NCI-H146 treated with DMSO at 0.1 percent for 48 hours (cell line): ENCODE measurements at regions not wholly inside any gene's neighbourhood (a gene's known extent, or its start where the extent isn't known, plus 50 kb on each side); places are given as distances from the start of the nearest gene placed in this dataset.

ENCODE experiments used
- DNase-seq: peaks from one replicate; lab custom pipeline; 2025; ENCODE audit not compliant: unreplicated experiment; lab: John Stamatoyannopoulos, UW

DNA sequence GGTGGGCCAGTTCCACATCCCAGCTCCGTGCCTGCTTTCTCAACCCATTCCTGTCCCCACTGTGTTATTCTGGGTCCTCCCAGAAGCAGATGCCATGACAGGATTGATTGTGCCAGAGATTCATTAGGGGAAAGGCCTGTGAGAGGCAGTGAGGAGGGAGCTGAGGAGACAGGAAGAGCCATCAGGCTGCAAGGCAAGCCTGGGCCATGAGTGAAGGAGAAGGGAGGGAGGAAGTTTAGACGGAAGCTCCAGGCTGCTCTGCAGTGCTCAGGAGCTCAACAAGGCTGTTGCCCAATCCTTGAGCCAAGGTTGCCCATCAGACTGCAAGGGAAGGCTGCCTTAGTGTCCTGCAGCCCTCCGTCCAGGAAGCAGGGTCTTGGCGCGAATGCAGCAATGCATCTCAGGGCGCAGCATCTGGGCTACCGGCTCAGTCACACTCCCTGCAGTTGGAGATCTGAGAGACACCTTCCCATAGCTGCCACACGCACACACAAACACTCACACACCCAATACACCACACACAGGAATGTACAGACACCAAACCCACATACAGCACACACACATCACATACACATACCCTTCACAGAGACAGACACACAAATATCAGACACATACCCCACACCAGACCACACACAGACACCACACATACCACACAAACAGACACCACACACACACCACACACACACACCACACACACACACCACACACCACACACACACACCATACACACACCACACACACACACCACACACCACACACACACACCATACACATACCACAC lies 139.5 kb upstream of the NDUFV2 start:
- DNase-seq: no peak

DNA sequence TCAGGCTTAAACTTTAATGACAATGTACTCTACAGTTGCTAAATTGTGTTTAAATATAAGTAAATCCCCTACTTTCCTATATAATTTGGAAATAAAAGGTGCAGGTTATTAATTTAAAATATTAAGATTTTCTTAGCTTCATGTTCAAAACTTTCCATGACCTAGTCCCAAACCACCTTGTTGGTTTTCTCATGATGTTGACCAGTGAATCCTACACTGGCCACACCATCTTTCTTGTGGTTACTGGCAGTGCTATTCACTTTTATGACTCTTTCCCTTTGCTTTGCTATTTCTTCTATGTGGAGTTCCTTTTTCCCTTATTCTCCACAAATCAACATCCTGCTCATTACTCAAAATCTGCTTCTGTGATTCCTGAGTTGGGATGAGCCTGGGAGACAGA lies 138.6 kb upstream of the NDUFV2 start:
- no peak for DNase-seq

DNA sequence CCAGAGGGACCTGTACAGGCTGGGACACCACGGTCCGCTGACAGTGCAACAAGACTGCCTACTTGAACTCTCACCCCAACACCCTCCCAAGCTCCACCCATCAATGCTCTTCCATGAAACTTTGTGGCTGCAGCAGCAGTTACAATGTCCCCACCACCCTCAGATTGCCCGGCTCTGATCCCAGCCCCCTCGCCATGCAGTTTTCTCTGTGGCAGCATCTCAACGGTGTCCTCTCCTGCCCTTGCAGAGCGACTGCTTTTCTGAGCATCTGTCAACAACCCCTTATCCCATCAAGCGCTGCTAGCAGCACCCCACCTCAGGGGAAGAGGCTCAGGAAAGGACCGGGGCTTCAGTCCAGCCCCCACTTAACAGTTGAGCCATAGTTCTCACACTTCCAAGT lies 137.1 kb upstream of the NDUFV2 start:
- DNase-seq: no peak

DNA sequence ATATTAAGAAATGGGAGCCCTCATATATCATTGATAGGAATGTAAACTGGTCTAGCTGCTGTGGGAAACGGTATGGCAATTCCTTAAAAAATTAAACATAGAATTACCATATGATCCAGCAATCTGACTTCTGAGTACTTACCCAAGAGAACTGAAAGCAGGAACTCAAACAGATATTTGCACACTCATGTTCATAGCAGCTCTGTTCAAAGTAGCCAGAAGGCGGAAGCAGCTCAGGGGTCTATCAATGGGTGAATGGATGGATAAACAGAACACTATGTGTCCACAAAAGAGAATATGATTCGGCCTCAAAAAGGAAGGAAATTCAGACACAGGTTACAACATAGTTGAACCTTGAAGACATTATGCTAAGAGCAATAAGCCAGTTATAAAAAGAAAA lies 135.7 kb upstream of the NDUFV2 start:
- DNase-seq: no peak

DNA sequence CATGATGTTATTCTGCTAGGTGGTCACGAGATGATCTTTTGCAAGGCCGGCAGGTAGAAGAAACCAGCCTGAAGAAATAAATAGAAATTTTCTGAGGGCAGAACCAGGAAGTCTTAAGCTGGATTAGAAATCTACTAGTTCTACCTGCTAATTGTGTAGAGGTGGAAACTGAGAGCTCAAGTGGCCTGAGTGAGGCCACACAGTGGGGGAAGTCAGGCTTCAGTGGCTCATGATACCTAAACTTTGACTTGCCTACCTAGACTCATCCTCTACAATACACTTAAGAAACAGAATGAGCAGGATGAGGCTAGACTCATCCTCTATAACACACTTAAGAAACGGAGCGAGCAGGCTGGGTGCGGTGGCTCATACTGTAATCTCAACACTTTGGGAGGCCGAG lies 134.9 kb upstream of the NDUFV2 start:
- no peak for DNase-seq

DNA sequence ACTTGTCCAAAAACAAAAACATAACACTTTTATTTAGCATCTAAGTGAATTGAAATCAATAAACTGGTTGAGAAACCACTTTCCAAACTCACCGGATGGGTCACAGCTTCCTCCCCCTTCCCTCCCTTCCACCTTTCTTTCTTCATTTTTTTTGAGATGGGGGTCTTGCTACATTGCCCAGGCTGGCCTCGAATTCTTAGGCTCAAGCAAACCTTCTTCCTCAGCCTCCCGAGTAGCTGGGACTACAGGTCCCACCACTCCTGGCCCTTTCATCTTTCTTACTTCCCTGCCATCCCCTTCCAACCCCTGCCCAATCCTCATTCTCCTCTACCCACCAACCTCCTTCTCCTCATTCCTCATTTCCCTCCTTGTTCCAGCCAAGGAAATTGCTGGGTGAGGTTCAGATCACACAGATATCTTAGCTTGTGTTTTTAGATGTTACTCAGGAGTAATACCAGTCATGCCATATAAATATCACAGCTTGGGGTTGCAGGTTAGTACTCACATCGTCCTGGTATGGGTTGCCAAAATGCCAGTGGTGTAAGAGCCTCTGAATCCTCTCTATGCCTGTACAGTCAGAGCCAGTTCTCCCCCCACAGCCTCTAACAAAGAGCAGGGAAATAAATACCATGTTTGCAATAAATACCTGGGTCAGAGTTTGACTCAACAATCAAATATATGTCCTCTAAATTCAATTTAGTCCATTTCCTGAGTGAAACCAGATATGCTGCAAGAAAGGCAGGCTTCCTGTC lies 132.7 kb upstream of the NDUFV2 start:
- DNase-seq: no peak

DNA sequence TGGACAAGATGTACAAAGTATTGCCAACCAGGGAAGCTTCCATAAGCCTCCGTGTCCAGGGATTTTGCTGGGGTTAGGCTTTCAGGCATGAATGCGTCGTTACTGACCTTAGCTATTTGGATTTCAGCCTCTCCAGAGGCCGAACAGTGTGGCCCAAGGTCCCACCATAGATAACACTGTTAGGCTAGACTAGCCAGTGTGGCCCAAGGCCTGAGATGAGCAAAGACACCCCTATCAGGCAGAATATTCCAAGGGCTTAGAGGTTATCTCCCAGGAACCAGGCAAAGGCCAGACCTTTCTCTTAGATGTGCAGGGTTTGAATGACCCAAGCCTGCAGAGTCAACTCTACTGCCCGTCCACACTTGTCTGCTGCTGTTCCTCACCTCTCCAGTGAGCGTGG lies 131.7 kb upstream of the NDUFV2 start:
- no peak for DNase-seq

DNA sequence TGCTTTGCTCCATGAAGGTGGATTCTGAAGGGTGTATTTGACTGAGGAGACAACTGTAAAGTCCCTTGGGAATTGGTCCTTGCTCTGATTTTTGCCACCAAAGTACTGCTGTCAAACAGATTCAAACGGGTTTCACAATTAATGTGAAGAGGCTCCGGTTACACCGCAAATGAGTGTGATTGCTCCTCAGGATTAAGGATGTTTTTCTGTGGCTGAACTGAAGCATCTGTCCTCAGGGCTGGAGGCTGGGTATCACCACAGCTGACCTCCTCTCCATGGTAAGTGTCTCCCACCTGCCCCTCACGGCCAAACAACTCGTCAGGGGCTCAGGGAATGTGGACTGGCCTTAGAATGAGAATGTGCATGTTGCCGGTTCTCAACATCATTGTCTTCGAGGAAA lies 130.4 kb upstream of the NDUFV2 start:
- DNase-seq: no peak

DNA sequence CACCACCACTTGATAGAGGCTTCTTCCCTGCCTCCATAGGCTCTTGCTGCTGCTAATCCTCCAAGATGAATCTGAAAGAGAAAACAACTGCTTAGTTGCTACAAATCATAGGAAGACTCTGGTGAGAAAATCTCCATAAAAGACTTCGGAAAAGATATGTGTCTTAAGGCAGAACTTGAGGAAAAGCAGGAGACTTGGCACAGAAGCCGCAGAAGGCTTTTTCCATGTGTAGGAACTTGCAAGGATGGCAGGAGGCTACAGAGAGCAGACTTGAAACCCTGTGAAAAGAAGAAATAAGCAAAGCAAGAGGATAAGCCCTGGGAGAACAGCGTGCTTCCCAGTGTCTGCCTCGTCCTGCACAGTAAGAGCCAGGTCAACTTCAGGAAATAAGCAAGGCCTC lies 128.2 kb upstream of the NDUFV2 start:
- DNase-seq: no peak

DNA sequence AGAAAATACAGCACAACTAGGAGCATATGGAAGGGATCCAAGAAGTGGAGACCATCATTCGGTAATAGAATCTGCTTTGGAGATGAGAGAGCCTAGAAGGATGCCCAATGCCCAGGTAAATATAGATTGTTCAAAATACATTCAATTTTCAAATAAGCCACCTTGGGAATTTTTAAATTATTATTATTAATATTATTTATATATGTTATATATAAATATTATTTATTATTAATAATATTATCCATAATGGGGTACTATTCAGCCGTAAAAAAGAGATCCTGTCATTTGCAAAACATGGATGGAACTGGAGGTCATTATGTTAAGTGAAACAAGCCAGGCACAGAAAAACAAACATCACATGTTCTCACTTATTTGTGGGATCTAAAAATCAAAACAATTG lies 127.8 kb upstream of the NDUFV2 start:
- DNase-seq: no peak

DNA sequence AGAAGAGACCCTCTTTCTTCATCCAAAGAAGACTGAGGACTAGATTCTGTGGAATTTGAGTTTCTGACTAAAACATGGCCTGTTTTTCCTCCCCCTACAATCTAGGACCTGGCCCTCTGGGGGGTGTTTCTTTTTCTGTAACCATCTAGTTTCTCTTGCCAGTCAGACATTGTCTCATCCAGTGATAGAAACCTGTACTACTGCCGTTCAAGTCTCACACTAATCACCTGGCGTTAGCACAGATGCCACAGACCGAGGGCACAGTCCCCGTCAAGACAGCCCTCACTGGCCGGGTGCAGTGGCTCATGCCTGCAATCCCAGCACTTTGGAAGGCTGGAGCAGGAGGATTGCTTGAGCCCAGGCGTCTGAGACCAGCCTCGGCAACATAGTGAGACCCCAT lies 126.9 kb upstream of the NDUFV2 start:
- no peak for DNase-seq

DNA sequence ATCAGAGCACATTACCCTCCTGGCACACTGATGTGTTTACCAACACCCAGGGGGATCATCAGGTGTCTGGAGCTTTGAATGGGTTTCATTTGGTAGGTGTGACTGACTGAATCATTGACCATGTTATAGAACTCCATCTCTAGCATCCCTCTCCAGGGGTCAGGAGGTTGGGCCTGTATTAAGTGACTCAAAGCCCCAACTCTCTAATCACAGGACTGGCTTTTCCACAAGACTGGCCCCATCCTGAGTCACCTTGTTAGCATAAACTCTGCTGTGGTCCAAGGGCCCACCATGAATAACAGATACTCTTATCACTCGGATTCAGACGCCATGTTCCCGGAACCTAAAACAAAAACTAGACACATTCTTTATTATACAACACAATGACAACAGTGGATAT lies 125.9 kb upstream of the NDUFV2 start:
- DNase-seq: no peak

DNA sequence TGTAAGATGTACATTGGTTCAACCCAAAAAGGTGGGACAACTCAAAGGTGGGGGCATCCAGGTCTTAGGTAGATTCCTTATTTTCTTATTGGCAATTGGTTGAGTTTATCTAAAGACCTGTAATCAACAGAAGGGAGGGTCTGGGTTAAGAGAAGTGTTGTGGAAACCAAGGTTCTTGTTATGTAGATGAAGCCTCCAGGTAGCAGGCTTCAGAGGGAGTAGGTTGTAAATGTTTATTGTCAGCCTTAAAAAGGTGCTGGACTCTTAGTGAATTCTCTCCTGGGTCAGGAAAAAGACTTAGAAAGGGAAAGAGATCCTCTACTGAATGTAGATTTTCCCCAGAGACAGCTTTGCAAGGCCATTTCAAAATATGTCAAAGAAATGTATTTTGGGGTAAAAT lies 125.3 kb upstream of the NDUFV2 start:
- no peak for DNase-seq

DNA sequence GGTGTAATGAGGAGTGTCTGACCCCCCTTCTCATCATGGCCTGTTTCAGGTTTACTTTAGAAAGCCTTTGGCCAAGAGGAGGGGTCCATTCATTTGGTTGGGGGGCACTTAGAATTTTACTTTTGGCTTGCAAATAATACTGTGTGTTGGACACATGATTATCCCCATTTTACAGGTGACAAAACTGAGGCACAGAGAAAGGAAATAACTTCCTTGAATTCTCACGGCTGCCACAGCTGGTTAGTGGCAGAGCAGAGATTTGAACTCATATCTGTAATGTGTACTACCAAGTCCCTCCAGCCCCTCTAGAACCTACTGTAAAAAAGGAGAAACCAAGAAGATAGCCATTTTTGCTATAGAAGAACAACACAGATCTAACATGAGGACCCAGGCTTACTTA lies 124.8 kb upstream of the NDUFV2 start:
- no peak for DNase-seq

DNA sequence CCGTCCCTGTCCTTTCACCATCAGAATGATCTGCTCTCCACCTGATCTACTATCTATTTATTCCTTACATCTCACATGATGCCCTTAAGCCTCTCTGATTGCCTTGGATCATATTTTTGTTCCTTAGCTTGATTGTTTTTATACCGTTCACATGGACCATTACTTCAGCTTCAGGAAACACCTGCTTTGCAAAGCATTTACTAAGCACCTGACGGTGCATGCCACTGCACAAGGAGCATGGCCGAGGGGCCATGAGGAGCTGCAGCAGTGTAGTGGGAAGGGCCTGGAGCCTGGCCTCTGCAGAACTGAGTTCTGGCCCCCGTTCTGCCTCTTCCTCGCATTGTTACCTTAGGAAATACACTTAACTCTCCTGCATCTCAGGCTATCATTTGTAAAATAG lies 124.1 kb upstream of the NDUFV2 start:
- no peak for DNase-seq

DNA sequence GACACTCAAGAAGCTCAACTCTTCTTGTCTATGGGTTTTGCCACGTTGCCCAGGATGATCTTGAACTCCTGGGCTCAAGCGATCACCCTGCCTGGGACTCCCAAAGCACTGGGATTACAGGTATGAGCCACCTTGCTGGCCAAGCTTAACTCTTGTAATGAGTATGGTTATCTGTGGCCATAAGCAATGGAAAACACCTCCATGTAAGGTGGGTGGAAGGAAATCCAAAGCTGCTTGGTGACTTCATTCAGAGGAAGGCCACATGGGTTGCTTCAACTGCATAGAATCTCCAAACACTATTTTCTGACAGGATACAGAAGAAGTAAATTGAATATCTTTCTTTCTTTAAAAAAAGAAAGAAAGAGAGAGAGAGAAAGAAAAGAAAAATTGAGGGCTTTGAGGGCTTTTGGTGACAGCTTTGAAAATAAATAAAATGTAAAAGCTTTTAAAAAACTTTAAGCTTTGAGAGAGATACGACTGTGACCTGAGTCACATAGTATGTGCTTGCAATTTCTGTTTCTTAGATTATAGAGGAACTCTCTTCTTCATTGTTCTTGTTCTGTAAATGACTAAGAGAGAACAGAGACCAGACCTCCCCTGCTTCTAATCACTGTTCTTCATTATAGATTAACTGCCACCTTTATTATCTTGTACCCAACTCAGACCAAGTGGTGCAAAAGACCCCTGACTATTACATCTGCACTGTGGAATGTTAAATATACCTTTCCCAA lies 123.1 kb upstream of the NDUFV2 start:
- no peak for DNase-seq

DNA sequence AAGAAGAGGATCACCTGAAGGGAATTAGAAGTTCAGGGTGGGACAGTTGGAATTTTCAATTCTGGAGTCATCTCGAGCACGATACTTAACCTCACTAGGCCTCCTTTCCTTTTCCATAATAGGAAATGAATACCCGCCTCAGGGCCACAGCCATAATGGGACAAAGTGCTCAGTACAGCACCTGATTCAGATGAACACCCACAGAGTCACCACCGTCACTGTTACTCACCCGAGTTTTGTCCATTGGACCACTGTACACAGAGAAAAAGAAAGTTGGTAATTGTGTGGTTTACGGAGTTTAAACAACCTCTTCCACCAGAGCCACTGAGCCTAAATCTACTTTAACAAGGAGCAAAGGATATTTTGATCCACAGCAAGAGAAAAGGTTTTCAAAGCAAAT lies 122.0 kb upstream of the NDUFV2 start:
- no peak for DNase-seq

DNA sequence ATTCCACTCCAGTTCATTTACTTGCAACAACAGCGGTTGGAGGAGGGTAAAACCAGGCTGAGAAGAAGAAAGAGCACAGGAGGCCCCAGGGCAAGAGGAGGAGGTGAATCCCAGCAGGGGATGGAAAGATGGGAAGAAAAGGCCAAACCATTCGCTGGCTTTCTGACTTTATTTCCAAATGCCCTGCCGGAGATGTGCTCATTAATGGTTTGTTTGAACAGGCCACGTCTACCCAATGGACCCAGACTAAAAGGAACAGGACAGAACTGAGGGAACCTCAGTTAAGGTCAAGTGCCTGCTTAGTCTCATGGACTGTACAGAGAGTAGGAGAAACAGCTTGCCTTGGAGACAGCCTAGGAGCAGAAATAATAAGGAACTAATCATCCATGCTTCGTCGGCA lies 121.6 kb upstream of the NDUFV2 start:
- DNase-seq: peak; percentile 34

DNA sequence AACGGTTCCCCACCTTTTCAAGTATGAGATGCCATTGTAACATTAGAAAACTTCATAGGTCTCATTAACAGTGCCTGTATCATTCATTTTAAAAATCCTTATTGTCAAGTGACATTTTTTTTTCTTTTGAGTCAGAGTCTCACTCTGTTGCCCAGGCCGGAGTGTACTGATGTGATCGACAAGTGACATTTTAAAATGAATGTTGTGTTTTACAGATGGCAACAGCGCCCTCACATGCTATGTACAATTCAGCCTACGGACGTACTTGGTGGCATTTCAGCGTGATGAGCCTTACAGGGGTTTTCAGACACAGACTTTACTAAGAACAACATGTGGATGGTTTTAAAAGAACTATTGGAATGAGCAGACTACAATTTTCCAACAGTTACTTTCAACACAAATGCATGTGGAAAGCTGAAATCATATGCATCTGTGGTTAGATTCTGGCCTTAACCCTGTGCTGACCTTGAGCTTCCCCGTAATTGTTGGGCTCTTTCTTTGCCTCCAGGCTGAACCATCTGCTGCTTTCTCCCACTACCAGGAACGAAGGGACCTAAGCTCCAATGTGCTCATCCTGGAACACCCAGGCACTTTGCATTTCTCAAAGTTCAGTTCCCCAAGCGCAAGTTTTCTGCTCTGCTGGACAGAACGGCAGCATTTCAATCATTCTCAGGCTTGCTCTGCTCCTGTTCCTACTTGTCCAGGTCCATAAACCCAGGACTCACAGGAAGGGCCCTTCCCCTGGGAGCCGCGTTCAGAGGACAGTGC lies 119.9 kb upstream of the NDUFV2 start:
- peak; percentile 55 for DNase-seq

DNA sequence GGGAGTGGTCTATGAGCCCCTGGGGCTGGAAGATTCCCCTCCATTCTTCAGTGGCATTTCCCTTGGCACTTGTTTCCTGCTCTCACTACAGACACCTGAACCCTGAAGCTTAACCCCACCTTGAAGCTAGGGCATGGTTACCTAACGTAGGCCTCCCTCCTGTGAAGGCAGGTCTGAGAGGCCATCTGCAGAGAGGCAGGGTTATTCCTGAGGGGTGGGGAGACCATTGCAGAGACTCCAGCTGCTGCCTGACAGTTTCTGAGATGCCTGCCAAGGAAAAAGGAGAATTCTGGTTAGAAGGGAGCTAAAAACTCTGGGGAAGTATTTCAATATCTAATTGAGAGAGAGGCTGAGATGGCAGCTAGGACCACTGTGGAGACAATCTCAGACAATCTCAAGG lies 119.3 kb upstream of the NDUFV2 start:
- no peak for DNase-seq

DNA sequence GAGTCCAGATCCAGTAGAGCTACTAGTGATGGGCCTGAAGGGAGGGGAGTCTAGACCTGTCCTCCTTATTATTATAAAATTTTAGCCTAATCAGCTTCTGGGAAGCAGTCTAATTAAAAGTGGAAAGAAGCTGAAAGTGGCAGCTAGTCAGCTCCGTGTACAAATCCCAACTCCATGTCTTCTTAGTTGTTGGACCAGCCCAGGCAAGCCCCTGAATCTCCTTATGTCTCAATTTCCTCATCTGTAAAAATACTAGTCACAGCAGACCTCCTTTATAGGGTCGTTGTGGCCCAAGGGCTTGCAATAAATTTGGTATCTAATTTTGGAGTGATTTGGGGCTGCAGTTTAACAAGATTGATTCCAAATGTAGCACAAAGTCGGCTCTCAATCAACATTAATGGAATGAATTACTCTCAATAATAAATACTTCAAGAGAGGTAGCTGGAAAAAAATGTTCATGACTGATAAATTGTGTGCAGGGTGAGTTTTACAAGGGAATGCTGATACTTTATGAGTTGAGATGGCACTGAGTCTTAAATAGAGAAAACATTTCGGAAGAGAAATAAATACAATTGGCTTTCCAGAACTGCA lies 118.3 kb upstream of the NDUFV2 start:
- DNase-seq: no peak
